Hindlimb muscle (tissue), 1 donor: ENCODE measurements at regions not wholly inside any gene's neighbourhood (a gene's known extent, or its start where the extent isn't known, plus 50 kb on each side); places are given as distances from the start of the nearest gene placed in this dataset.

Source experiments
- DNase-seq: peaks from one replicate; pipeline ENCODE4 v3.0.0-alpha.2; 2013

GRCh38 chr4:119932277-119932676 lies 134.4 kb downstream of the MAD2L1 start:
- DNase-seq = no peak

DNA sequence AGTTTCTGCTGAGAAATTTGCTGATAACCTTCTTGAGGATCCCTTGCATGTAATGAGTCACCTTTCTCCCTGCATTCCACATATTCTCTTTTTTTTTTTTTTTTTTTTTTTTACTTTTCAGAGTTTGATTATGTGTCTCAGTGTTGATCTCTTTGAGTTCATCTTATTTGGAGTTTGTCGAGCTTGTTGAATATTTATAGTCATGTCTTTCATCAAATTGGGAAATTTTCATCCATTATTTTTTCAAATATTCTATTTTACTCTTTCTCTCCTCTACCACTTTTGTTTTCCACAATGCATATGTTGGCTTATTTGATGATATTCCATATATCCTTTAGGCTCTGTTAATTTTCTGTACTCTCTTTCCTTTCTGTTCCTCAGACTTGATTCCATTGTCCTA lies 136.1 kb downstream of the MAD2L1 start:
- no peak for DNase-seq

DNA sequence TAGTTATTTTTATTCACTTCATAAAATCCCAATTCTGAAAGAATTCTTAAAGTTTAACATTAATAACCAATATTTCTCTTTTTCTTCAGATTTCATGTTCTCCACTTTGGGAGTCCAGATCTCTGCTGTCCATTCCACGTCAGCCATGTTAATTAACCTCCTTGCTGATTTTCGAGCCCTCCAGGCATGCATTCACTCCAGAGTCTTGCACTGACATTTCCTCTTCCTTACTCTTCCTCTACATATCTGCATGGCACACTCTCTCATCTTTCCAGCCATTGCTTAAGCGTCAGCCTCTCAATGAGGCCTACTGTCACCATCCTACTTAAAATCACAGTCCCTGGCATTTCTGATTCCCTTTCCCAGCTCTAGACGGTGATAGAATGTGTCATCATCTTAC lies 144.8 kb downstream of the MAD2L1 start:
- DNase-seq = no peak

DNA sequence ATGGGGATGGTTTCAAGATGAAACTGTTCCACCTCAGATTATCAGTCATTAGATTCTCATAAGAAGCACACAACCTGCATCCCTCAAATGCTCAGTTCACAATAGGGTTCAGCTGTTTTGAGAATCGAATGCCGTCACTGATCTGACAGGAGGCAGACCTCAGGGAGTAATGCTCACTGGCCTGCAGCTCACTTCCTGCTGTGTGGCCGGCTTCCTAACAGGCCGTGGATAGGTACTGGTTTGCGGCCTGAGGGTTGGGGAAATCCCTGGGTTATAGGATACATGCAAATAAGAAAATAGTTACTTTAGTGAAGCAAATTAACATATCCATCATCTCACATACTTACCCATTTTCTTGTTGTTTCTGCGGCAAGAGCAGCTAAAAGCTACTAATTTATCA lies 160.4 kb downstream of the MAD2L1 start:
- no peak for DNase-seq

- DNase-seq = no peak
These were observed 168.4 kb downstream of the MAD2L1 start for GRCh38 chr4:119898211-119898610.

DNA sequence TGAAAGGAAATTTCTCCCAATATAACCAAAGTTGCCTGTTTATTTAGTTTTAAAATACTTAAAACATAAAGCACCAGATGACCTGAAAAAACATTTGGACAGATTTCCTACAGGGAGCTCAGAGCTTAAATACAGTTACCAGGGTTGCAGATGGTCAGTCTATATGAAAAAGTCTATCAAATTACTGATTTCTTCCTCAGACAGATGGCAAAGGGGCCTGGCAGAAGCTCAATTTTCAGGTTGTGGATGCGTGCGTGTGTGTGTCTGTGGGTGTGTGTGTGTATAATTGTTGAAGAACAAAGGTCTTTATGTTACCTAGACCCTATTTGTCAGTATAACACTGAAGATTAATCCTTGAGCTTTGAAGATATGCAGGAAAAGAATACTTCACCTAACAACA lies 169.4 kb downstream of the MAD2L1 start:
- DNase-seq = no peak

DNA sequence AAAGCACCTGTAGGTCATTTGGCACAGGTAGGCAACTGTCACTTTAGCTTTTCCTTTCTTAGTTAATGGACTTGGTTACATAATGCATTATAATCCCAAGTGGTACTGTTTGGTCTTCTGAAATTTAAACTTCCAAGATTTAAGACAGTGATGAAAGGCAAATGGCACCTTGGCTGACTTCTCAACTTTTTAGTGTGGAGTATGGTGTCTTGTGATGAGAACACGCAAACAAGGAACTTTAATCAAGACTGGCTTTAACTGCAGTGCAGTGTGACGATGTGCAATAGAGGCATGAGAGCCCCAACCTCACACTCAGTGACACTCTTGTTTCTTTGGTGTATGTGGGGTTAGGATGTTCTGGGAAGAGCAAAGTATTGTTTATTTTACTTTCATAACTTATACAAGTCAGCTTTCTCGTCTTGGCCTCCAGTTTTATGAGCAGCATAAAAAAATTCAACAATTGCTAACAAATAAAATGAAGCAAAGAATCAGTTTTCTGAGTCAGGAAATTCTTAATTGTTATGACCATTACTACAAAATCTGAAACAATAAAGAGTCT lies 171.9 kb downstream of the MAD2L1 start:
- DNase-seq = no peak

DNA sequence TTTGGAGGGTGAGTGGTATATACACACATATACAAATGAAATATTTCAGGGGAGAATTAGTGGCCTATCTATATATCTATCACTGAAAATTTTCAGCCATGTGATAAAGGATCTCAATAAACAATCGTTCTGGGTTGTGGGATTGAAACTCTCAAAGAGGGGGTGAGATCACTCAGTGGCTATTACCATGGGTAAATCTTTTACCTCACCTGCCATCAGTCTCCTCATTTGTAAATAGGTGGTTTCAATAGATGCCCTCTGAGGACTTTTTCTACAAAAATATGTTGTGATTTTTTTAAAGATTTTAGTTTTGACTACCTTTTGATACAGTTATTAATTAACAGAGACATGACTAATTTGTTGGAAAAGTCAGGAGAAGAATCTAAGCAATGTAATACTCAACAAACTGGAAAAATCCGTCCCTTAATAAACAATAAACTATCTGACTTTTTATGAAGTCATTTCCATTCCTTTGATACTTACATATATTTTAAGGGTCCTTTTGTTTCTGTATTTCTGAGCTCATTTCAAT lies 192.8 kb downstream of the MAD2L1 start:
- DNase-seq = no peak

- DNase-seq = no peak
These were observed 193.5 kb downstream of the MAD2L1 start for GRCh38 chr4:119873132-119873531.

GRCh38 chr4:119872371-119873016 lies 194.2 kb downstream of the MAD2L1 start:
- DNase-seq = no peak

GRCh38 chr4:119870856-119871255 lies 195.8 kb downstream of the MAD2L1 start:
- DNase-seq = no peak

GRCh38 chr4:119865789-119866188 lies 200.9 kb downstream of the MAD2L1 start:
- DNase-seq = no peak

- DNase-seq = peak; percentile 19
These were observed 201.3 kb downstream of the MAD2L1 start for GRCh38 chr4:119865389-119865788.

- no peak for DNase-seq
These were observed 204.9 kb downstream of the MAD2L1 start for GRCh38 chr4:119861731-119862130.

GRCh38 chr4:119858176-119858575 lies 208.5 kb downstream of the MAD2L1 start:
- DNase-seq = no peak

DNA sequence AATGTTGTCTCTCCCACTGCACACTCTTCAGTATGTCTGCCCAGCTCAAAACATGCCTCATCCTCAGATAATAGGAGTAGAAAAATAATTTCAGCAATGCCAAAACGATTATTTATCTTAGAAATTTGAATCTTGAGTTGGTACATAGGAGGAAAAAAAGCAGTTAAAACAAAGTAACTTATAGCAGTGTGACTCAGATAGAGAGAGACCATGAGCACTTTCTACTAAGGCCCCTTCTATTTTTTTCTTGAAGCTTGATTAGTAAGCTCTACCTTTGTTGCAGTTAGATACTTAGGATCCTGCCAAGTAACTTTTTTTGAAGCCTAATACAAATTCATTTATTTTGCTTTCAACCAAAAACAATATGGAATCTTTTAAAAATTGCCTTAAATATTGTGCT lies 212.3 kb downstream of the MAD2L1 start:
- DNase-seq = no peak

- no peak for DNase-seq
These were observed 215.0 kb downstream of the MAD2L1 start for GRCh38 chr4:119851649-119852048.

- no peak for DNase-seq
These were observed 212.8 kb upstream of the PDE5A start for GRCh38 chr4:119841361-119841760.

GRCh38 chr4:119835613-119835910 lies 207.0 kb upstream of the PDE5A start:
- DNase-seq = no peak

DNA sequence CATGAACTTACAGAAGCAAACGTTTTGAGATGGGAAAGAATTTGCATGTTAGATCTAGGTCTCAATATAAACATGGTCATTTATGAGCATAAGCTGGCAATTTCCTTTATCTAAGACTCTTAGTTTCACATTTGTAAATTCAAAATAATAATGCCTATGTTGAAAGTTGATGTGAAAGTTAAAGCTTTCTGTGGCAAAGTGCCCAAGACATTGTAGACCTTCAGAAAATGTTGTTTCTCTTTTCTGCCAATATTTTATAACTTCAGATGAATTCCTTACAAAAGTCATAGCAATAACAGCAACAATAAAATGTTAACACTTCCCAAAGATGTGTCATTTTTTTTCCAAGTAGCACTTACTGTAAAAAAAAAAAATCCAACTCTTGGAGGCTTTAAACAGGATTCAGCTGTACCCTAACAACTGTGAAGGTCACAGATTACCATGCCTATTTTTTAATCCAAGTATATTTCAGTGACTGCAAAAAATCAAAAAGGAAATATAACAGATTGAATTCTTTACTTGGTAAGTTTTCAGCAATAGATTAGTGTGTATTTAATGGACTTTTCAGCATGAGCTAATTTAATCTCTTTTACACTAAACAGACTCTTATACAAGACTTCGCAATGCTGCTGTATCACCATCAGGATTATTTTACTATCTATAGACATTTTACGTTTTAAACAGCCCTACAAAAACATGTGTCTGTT lies 206.5 kb upstream of the PDE5A start:
- peak; percentile 15 for DNase-seq

DNA sequence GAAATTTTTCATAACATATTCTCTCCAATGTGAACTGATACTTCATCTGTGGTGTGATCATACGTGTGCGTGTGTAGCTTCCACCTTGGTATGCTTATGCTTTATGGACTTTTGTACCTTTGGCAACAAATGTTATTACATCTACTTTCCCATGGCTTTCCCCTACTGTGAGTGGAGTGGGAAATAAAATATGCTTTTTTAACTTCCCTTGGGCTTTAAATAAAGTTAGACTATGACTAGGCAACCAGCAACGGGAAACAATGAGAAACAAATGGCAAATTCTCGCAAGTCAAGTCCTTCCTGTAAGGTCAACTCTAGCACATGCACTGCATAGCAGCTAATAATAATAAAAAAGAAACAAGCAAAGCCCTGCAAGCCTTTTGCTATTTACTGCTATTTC lies 205.0 kb upstream of the PDE5A start:
- DNase-seq = no peak

GRCh38 chr4:119832776-119833175 lies 204.2 kb upstream of the PDE5A start:
- DNase-seq = no peak

DNA sequence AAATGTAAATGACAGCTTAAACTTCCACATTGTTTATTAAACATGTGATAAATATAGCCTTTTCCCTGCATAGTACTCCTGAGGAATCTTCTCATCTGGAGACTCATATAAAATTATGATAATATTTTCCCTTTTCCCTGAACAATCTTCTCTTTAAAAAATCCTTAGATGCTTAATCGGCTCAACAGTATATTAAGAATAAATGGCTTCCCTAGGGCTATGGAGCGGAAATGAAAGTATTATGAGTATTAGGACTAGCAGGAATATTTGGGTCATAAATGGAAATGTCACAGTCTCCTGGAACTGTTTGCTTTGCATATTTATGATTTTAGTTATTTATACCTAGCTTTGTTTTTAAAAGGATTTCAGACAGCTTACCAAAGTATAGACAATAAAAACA lies 200.7 kb upstream of the PDE5A start:
- no peak for DNase-seq

GRCh38 chr4:119825696-119826095 lies 197.1 kb upstream of the PDE5A start:
- DNase-seq = no peak
